ENCODE measurements at regions not wholly inside any gene's neighbourhood (a gene's known extent, or its start where the extent isn't known, plus 50 kb on each side); places are given as distances from the start of the nearest gene placed in this dataset.

DNA sequence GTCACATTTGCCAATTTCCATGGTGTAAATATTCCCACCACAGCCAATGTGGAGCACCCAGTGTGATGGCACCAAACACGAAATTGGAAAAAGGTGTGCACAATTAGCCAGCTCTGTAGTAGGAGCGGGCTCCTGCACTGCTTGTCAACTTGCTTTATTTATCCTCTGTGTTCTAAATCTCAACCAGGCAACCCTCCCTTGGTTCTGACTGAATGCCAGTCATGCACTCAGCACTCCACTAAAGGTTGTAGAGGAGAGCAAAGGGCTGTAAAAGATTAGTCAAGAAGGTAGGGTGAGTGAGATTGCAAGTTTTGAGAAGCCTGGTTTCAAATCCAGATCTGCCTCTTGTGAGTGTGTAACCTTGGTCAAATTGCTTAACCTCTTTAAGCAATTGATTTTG lies 71.5 kb upstream of the EGR2 start:
- Histone ChIP-seq H3K27me3 (ENCODE audit: control insufficient read depth, extremely low read depth, insufficient read depth, low read length) (no peaks in the 10 kb centered on the region), H2AFZ (ENCODE audit: control insufficient read depth, low read length) (no peak overlapping the region), H3K9me1 (ENCODE audit: control insufficient read depth, extremely low read depth, insufficient read depth, low read length) (no peaks in the 10 kb centered on the region), H3K4me2 (ENCODE audit: control insufficient read depth, extremely low read depth, insufficient read depth, low read depth, low read length) (no peak overlapping the region), H4K20me1 (ENCODE audit: control insufficient read depth, extremely low read depth, insufficient read depth, low read length) (no peaks in the 10 kb centered on the region), H3K9ac (ENCODE audit: control insufficient read depth, extremely low read depth, insufficient read depth, low read length) (no peak overlapping the region), H3K4me1 (ENCODE audit: control insufficient read depth, extremely low read depth, insufficient read depth, low read length) (peaks cover 21% of the 10 kb centered on the region), H3K9me3 (ENCODE audit: control insufficient read depth, low read depth, low read length) (no peaks in the 10 kb centered on the region), H3K27ac (ENCODE audit: control insufficient read depth, insufficient read depth, low read length) (no peak overlapping the region), H3K36me3 (ENCODE audit: control insufficient read depth in 2 of 2, extremely low read depth in 1 of 2, insufficient read depth in 2 of 2, low read length in 2 of 2) (no peaks in the 10 kb centered on the region), H3K4me3 (ENCODE audit: control insufficient read depth in 2 of 3, extremely low read depth in 1 of 3, insufficient read depth in 2 of 3, low read depth in 1 of 3, low read length in 3 of 3) (no peak overlapping the region), H3K79me2 (ENCODE audit: control insufficient read depth, insufficient read depth, low read length) (no peaks in the 10 kb centered on the region)
- no peak for FAIRE-seq
- TF ChIP-seq EZH2 (IDR thresholded peaks at IDR 0.05; ENCODE audit: low read length) = no peak
- no peak for TF ChIP-seq CTCF (optimal IDR thresholded peaks at IDR 0.05 in 1 of 3, IDR thresholded peaks at IDR 0.05 in 1 of 3, conservative IDR thresholded peaks at IDR 0.05 in 1 of 3; ENCODE audit: extremely low read depth in 1 of 3, insufficient read depth in 2 of 3, low read length in 3 of 3)
- DNase-seq (ENCODE audit: low read depth, low spot score) = no peak
- dilution Hi-C loops (cut with MboI; ENCODE audit: extremely low pct_ligation_motif_present, low sequenced_read_pairs) = no loop called here

DNA sequence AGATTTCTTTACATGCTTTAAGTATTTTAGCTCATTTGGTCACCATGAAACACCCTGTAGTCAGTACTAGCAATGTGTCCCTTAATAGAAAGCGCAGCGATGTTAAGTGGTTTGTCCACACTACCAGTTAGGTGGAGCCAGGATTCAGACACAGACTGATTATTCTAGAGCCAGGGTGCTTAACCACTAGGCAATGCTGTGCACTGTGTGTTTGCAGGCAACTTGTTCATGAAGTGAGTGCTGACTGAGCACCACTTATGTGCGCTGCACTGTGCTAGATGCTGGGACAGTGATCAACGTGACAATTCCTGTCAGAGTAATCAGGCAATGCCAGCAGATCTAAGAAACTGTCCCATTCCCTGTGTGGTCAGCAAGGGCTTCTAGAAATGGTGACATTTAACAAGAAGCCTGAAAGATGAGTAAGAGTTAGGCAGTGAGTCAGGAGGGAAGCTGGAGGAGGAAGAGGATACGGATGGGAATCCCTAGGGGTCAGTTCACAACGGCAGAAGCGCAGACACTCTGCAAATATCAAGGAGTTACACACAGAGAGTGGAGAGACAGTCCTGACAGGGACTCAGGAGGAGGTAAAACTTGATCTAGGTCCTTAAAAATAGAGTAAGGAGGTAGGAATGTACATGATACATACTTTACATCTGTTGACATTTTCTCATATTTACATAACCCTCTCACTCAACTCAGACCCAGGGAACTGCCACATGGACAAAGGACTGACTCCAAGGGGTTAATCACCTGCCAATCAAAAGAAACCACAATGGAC lies 69.7 kb upstream of the EGR2 start:
- DNase-seq (ENCODE audit: low read depth, low spot score) (no peak), FAIRE-seq (peak; percentile 56)
- H3K79me2 ChIP-seq (ENCODE audit: control insufficient read depth, insufficient read depth, low read length) = no peaks in the 10 kb centered on the region
- H2AFZ ChIP-seq (ENCODE audit: control insufficient read depth, low read length) = no peak overlapping the region
- H3K27me3 ChIP-seq (ENCODE audit: control insufficient read depth, extremely low read depth, insufficient read depth, low read length) = no peaks in the 10 kb centered on the region
- TF ChIP-seq EZH2 (IDR thresholded peaks at IDR 0.05; ENCODE audit: low read length) (no peak), CTCF (optimal IDR thresholded peaks at IDR 0.05 in 1 of 3, IDR thresholded peaks at IDR 0.05 in 1 of 3, conservative IDR thresholded peaks at IDR 0.05 in 1 of 3; ENCODE audit: extremely low read depth in 1 of 3, insufficient read depth in 2 of 3, low read length in 3 of 3) (no peak)
- H3K9ac ChIP-seq (ENCODE audit: control insufficient read depth, extremely low read depth, insufficient read depth, low read length) = no peak overlapping the region
- H3K9me3 ChIP-seq (ENCODE audit: control insufficient read depth, low read depth, low read length) = no peaks in the 10 kb centered on the region
- no peak overlapping the region for H3K4me2 ChIP-seq (ENCODE audit: control insufficient read depth, extremely low read depth, insufficient read depth, low read depth, low read length)
- H3K9me1 ChIP-seq (ENCODE audit: control insufficient read depth, extremely low read depth, insufficient read depth, low read length) = no peaks in the 10 kb centered on the region
- peaks cover 20% of the 10 kb centered on the region for H3K4me1 ChIP-seq (ENCODE audit: control insufficient read depth, extremely low read depth, insufficient read depth, low read length)
- H4K20me1 ChIP-seq (ENCODE audit: control insufficient read depth, extremely low read depth, insufficient read depth, low read length) = no peaks in the 10 kb centered on the region
- no peak overlapping the region for H3K4me3 ChIP-seq (ENCODE audit: control insufficient read depth in 2 of 3, extremely low read depth in 1 of 3, insufficient read depth in 2 of 3, low read depth in 1 of 3, low read length in 3 of 3)
- H3K36me3 ChIP-seq (ENCODE audit: control insufficient read depth in 2 of 2, extremely low read depth in 1 of 2, insufficient read depth in 2 of 2, low read length in 2 of 2) = no peaks in the 10 kb centered on the region
- dilution Hi-C loops (cut with MboI; ENCODE audit: extremely low pct_ligation_motif_present, low sequenced_read_pairs) = no loop called here
- no peak overlapping the region for H3K27ac ChIP-seq (ENCODE audit: control insufficient read depth, insufficient read depth, low read length)

Measured in keratinocyte (primary cell).